Amniotic epithelial cell (primary cell): ENCODE measurements at regions not wholly inside any gene's neighbourhood (a gene's known extent, or its start where the extent isn't known, plus 50 kb on each side); places are given as distances from the start of the nearest gene placed in this dataset.
A peak's percentile ranks its signal among the peaks of the same experiment; 100 is the strongest.

Experiments used
- DNase-seq: peaks from one replicate; pipeline ENCODE4 v3.0.0-alpha.2; 2010; ENCODE audit warnings: low read depth

GRCh38 chr6:144882425-144882824 is 597.3 kb downstream of the UTRN start:
- DNase-seq = no peak

DNA sequence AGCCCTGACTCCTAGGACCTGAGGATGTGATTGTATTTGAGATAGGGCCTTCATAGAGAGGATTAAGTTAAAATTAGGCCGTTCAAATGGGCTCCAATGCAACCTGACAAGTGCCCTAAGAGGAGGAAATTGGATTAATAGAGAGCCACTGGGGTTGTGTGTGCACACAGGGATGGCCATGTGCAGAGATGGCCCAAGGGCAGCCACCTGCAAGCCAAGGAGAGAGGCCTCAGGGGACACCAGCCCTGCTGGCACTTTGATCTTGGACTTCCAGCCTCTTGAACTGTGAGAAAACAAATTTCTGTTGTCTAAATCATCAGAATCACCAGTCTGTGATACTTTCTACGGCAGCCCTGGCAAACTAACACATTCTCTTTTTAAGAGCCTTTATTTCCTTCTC is 598.8 kb downstream of the UTRN start:
- DNase-seq = no peak

DNA sequence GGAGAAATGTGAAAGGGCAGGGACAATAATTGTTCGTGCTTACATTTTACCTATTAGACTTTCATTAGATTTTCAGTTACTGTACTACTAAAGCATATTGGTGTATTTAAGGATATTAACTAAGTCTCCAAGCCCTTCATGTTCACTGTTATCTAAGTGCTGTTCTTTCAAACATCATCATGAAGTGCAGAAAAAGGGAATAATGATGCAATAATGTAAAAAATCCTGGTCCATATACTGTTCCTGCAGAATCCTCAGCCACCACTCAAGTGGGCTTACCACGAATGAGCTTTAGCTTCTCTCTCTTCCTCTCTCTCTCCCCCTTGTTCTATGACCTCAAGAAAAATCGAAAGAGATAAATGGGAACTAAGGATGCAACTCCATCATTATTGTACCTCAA is 600.7 kb downstream of the UTRN start:
- DNase-seq = no peak

DNA sequence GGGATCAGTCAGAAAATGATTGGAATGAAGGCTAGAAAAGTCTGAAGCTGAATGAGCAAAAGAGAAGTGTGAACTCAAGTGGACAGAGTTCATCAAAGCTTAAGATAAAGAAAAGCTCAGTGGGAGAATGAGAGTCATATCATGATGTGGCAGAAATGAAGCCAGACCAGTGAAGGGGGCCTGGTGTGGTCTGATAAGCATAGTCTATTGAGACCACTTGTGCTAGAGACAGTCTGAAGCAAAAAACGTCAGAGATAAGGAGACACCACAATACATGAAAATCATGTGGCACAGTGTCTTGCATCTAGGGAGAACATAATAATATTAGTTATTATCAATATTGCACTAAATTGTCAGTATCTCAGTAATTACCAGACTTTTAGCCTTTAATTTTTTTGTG is 601.5 kb downstream of the UTRN start:
- no peak for DNase-seq

DNA sequence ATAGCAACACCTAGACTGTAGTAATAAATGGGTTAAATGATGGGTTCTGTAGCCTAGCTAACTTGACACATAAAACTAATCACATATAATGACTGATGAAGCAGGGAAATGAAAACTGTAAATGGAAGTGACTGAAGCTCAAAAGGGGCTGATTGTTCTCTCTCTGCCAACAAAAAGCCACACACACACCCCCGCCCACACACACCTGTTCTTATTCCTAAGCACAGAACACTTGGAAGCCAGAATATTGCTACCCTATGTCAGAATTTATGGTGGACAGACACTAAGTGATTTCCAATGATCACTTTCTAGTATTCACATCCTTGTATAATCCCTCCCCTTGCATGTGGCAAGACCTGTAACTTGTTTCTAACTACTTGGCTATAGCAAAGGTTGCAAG is 603.5 kb downstream of the UTRN start:
- no peak for DNase-seq

- DNase-seq = no peak
Observed at GRCh38 chr6:144893680-144894151, 608.6 kb downstream of the UTRN start.

- DNase-seq = no peak
Observed at GRCh38 chr6:144894240-144894639, 609.1 kb downstream of the UTRN start.

DNA sequence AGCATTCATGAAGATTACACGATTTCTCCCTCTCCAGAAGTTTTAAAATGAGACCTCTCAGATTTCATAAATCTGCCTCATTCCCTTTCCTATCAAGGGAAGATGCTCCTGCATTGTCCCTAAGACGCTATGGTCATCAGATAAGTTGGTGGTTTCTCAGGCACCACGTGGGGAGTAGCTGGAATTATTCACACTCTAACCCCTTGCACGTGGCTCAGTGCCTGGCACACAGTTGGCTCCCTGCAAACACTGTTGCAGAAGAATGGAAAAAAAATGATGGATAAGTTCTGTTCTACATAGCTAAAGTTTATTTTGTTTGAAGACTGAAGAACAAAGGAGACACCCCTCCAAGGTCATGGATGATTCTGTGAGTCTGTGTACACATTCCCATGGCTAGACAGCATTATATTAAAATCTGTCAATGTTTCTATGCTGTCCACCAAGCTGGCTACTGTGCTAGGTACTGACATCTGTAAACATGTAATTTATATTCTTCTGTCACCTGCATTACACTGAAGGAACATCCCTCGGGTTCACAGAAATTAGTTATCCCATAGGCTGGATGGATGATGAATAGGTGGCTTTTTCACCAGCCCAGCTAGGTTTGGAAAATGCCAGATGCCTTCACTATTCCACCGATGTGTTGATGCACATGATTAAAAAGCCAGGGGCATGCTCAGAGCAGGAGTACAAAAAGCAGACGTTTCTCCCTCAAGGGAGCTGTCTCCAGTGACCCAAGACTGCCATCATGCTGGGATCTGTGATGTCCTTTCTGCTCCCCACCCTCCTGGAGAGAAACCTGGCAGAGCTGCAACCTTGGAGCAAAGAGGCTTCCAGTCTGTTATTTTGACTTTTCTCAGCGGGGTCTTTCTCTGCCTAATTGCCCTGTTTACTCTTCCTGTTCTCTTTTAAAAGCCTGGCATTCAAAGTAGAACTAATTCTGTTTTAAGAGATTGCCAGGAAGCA is 610.5 kb downstream of the UTRN start:
- DNase-seq = no peak

DNA sequence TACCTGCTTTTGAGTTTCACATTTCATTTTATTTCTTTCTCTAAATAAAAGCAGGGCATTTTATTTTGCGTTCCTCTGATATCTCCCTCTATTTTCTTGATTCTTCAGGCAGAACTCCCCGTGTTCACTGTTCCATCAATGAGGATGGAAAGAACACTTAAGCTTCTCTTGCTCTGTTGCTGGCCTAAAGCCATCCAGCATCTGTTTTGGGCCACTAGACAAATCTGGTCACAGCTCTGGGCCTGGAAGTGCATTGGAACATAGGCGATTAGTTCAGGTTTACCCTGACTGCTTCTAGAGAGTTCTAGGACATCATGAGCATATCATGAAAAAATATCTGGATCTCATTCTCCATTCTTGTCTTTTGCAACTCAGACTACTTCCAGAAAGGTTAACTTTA is 611.2 kb downstream of the UTRN start:
- no peak for DNase-seq

- DNase-seq = no peak
Observed at GRCh38 chr6:144896871-144897270, 611.7 kb downstream of the UTRN start.

DNA sequence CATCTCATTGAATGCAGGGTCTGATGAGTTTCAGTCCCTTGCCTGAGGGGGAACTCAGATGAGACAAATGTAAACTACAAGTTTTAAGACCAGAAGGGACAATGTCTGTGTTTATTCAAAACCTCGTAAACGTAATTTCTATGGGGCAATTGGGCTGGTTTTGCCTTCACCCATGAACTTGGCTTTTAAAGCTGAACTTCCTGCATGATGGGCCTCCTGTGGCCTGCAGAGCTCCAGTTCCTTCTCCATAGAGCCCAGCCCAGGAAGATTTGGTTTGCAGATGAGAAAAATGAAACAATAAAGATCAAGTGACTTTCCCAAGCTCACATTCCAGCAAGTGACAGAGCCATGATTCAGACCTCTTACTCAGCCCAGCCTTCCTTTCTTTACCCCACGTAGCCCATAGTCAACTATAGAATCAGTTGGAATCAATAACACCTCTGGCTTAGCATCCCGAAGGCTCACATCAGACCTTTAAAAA is 612.3 kb downstream of the UTRN start:
- peak; percentile 39 for DNase-seq

- peak; percentile 57 for DNase-seq
Observed at GRCh38 chr6:144898052-144898689, 613.0 kb downstream of the UTRN start.

- no peak for DNase-seq
Observed at GRCh38 chr6:144898741-144899140, 613.6 kb downstream of the UTRN start.

- DNase-seq = peak; percentile 73
Observed at GRCh38 chr6:144899161-144899560, 614.0 kb downstream of the UTRN start.

- no peak for DNase-seq
Observed at GRCh38 chr6:144901412-144901811, 616.3 kb downstream of the UTRN start.

- no peak for DNase-seq
Observed at GRCh38 chr6:144908004-144908403, 622.9 kb downstream of the UTRN start.

DNA sequence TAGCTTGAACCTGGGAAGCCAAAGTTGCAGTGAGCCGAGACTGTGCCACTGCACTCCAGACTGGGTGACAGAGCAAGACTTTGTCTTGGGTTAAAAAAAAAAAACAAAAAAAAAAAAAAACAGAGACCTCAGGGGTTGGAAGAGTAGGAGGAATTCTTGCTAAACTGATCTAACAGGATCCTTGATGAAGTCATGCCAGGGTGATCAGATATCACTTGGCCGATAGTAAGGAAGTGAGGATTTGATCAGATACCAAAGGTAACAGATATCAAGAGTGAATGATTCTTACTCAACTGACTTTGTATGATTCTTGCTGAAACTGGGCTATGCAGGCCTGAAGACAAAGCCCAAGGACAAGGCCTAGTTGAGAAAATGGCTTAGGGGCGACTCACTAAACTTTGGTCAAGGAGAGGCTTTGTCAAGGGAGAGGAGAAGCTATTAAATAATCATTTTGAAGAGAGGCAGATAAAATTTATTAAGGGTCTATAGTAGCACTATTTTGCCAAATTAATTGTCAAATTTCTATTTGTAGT is 624.7 kb downstream of the UTRN start:
- DNase-seq = peak; percentile 44

GRCh38 chr6:144911322-144911721 is 626.2 kb downstream of the UTRN start:
- DNase-seq = no peak

GRCh38 chr6:144912474-144912873 is 627.3 kb downstream of the UTRN start:
- DNase-seq = peak; percentile 92

- DNase-seq = no peak
Observed at GRCh38 chr6:144918073-144918472, 632.9 kb downstream of the UTRN start.

GRCh38 chr6:144919560-144919959 is 634.4 kb downstream of the UTRN start:
- DNase-seq = no peak

GRCh38 chr6:144920391-144920961 is 635.3 kb downstream of the UTRN start:
- DNase-seq = no peak
